G401 (cell line): ENCODE measurements at regions not wholly inside any gene's neighbourhood (a gene's known extent, or its start where the extent isn't known, plus 50 kb on each side); places are given as distances from the start of the nearest gene placed in this dataset.
"Not testable (repeated sequence)": the region's sequence is repeated elsewhere in the genome, so short reads cannot be mapped to it uniquely, and the experiment has no call there.

Experiments used
- DNase-seq: peaks from one replicate; pipeline ENCODE4 v3.0.0-alpha.2; 2015; ENCODE audit warnings: low spot score
- in situ Hi-C: cut with HindIII; loops from 2 replicates; pipeline ENCODE4 v1.10.0; 2016; ENCODE audit warnings: low sequenced_read_pairs, mixed read lengths

DNA sequence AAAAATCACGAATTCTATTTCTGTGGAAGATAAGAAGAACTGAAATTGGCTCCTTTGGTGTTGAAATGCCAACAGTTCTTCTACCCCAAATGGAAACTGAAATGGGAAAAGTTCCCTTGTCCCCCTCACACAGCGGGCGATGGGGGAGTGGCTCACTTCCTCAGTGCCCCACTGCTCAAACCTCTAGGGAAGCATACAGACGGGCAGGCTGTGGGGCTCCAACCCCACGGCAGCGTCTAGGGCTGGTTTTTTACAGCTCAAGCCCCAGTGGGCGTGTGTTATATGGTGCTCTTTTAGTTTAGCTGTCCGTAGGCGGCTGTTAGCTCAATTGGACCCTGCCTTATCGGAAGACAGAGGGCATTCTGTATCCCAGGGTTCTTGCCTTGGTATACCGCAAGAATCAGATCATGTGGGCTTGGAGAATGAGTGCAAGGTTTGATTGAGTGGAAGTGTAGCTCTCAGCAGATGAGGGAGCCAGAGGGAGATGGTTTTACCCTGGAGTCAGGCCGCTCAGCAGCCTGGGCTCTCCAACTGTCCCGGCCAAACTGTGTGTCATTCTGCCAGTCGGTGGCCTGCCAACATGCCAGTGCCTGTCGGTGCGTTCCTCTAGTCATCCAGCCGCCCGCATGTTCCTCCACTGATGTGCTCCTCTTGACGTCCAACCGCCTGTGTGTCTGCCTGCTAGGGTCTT, 166.3 kb upstream of the ZNF608 start:
- DNase-seq = peak; percentile 53

DNA sequence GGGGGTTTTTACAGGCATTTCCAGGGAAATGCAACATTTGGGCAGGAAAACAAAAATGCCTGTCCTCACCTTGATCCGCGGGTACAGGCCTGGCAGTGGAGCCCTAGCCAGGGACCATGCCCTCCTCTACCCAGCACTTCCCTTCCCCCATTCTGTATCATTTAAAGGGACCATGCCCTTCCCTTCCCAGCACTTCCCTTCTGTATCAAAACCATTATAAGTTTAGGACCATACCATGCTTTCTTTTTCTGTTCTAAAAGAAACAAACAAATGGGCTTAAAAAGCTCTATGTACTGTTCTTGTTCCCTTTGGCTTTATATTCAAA, 166.9 kb upstream of the ZNF608 start:
- in situ Hi-C loops = no loop called here
- no peak for DNase-seq

More for the DNA sequence above, 166.3 kb upstream of the ZNF608 start:
- in situ Hi-C loops = no loop called here

DNA sequence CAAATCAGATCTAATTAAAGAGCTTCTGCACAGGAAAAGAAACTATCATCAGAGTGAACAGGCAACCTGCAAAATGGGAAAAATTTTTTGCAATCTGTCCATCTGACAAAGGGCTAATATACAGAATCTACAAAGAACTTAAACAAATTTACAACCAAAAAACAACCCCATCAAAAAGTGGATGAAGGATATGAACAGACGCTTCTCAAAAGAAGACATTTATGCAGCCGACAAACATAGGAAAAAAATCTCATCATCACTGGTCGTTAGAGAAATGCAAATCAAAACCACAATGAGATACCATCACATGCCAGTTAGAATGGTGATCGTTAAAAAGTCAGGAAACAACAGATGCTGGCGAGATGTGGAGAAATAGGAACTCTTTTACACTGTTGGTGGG, 169.9 kb upstream of the ZNF608 start:
- in situ Hi-C loops, DNase-seq: not testable (repeated sequence)

- in situ Hi-C loops = no loop called here
- no peak for DNase-seq
Measured at GRCh38 chr5:124918618-124919017, 172.2 kb upstream of the ZNF608 start.

GRCh38 chr5:124919076-124919475, 172.6 kb upstream of the ZNF608 start:
- DNase-seq = no peak
- in situ Hi-C loops = no loop called here

- DNase-seq = no peak
- in situ Hi-C loops = no loop called here
Measured at GRCh38 chr5:124919747-124920525, 173.5 kb upstream of the ZNF608 start.

DNA sequence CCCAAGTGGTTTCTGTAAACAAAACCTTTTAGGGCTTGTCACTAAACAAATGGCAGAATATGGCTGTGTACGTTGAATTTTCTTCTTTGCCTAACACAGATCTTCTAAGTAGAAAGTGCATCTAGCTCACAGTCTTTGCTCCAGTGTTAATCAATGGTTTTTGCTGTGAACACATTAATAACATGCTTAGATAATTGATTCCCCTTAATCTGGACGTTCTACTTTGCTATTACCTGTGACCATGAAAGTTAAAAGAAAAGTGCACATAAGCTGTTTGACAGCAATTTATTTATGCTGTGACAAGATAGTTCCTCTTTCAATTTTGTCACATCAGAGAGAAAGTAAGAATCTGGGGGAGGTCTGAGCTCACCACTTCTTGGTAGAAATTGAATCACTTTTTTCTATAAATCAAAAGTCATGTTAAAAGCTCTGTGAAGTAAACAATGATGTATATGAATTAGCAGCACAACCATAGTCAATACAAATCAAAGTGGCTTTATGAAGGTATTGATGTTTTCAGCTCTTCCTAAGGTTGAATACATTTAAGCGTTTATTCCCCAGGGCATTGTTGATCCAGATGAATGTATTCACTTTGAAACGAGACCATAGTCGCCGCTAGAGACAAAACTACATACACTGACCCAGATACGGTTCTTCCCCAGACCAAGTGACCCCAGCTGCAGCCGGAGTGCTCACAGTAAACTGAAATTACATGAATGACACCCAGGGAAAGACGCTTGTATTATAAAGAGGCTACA, 174.6 kb upstream of the ZNF608 start:
- in situ Hi-C loops = no loop called here
- no peak for DNase-seq

- in situ Hi-C loops = no loop called here
- no peak for DNase-seq
Measured at GRCh38 chr5:124921694-124922093, 175.3 kb upstream of the ZNF608 start.

DNA sequence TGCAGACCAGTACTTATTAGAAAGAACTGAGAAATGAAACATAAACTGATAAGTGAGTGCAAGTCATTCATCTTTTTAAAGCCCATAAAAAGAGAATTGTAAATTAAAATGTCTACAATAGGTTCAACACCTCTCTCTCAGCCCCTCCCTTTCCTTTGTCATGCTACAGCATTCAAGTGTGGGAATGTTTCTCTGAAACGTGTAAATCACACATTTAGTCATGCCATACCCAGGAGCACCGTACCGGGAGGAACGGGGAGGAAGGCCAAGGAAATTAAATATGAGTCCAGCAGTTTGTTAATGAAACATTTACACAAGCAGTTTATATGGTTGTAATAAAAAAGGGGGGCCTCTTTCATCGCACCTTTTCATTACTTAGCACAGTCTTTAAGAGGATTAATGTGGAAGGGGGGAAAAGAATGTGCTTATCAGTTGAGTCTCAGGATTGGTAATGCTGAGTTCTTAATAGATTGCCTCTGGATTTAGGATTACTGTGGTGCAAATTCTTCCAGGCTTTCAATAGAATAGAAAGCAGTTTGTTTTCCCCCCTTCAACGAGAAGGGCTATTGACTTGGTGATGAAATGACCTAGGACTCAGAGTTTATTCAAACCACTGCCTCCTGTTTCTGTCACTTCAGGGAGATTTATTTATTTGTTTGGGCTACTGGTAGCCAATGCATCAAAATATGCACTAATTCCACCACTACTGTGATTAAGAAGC, 176.0 kb upstream of the ZNF608 start:
- no peak for DNase-seq
- in situ Hi-C loops = no loop called here

GRCh38 chr5:124923131-124923530, 176.7 kb upstream of the ZNF608 start:
- in situ Hi-C loops = no loop called here
- peak; percentile 20 for DNase-seq

DNA sequence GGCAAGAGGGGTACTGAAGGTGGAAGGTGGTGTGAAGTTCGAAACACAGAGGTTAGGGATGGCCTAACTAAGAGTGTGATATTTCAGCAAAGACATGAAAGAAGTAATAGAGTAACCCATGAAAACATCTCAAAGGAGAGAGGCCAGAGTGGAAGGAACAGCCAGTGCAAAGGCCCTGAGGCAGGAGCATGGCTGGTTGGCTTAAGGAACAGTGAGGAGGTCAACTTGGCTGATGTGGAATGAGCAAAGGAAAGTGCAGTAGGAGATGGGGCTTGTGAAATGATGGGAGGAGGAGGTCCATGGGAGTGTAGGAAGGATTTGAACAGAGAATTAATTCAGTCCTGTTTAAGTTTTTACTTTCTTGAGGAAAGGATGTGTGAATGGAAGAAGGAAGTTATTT, 178.3 kb upstream of the ZNF608 start:
- in situ Hi-C loops = no loop called here
- no peak for DNase-seq

- in situ Hi-C loops = no loop called here
- DNase-seq = no peak
Measured at GRCh38 chr5:124927735-124928134, 181.3 kb upstream of the ZNF608 start.

- in situ Hi-C loops = no loop called here
- no peak for DNase-seq
Measured at GRCh38 chr5:124929000-124929399, 182.6 kb upstream of the ZNF608 start.

- in situ Hi-C loops = no loop called here
- DNase-seq = no peak
Measured at GRCh38 chr5:124932791-124933600, 186.6 kb upstream of the ZNF608 start.

- DNase-seq = no peak
- in situ Hi-C loops = no loop called here
Measured at GRCh38 chr5:124935065-124935464, 188.6 kb upstream of the ZNF608 start.

DNA sequence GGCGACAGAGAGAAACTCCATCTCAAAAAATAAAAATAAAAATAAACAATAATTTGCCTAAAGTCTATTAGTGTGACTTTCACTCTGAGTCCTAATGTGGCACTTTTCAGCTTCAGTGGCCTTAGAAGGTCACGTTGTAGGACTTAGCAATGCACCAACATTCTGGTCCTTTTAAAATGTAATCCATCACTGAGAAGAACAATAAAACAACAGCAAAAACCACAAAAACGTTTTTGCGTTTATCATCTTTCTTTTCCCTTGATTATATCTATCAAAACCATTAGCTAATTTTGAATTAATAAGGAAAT, 190.1 kb upstream of the ZNF608 start:
- DNase-seq = no peak
- in situ Hi-C loops = no loop called here

DNA sequence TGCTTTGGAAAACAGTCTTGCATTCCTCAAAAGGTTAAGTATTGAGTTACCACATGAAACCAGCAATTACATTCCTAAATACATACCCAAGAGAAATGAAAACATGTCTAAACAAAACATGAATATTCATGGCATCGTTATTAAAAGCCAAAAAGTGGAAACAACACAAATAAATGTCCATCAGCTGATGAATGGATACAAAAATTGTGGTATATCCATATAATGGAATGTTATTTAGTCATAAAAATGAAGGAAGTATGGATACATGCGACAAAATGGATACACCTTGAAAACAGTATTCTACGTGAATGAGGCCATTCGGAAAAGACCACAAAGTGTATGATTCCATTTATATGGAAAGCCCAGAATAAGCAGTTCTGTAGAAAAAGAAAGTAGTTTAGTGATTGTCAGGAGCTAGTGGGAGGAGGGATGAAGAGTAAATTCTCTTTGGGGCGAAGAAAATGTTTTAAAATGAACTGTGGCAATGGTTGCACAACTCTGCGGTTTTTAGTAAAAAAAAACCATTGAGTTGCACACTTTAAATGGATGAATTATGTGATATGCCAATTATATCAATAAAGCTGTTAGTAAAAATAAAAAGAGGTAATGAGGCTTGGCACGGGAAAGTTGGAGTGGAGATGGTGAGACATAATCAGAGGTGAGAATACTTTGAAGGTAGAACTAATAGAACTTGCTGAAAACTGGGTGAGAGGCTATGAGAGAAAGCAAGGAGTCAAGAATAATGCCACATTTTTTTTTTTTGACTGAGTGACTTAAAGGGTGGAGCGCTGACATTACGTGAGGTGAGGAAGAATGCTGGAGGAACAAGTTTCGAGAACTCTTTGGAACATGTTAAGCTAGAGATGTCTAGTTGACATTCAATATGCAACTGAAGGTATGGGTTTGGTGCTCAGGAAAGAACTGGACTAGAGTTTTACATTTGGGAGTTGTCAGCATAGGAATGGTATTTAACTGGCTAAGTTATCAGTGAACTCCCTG, 194.9 kb upstream of the ZNF608 start:
- in situ Hi-C loops = no loop called here
- no peak for DNase-seq
